HEK293 (cell line): ENCODE measurements at regions not wholly inside any gene's neighbourhood (a gene's known extent, or its start where the extent isn't known, plus 50 kb on each side); places are given as distances from the start of the nearest gene placed in this dataset.

ENCODE experiments used
- CTCF ChIA-PET: fragments of 350-600 bp; formaldehyde crosslinking; extraction: SDS; loops from one replicate; lab custom pipeline; 2021; ENCODE audit warnings: antibody characterized with exemption; lab: Yijun Ruan, JAX
- POLR2A ChIA-PET: fragments of 300-600 bp; formaldehyde crosslinking; extraction: SDS; loops from one replicate; lab custom pipeline; 2020; ENCODE audit warnings: antibody characterized with exemption, inconsistent platforms; lab: Yijun Ruan, JAX
- H3K27ac ChIP-seq: fragments of 200-500 bp; sonication (Bioruptor generic); 2 replicates; pipeline ENCODE4 v1.5.1; 2014; ENCODE audit warnings: low read depth, low read length, control low read depth, inconsistent platforms; ENCODE audit errors: extremely low read depth
- H3K36me3 ChIP-seq, 2 experiments: fragments of 200-500 bp in 1 of 2; sonication (Bioruptor generic) in 1 of 2; 1 replicate in 1 of 2; 2 replicates in 1 of 2; pipeline ENCODE4 v1.5.1; 2014 to 2017; ENCODE audit warnings: inconsistent platforms in 2 of 2, low read length in 2 of 2; ENCODE audit not compliant: control insufficient read depth in 2 of 2, insufficient read depth in 1 of 2
- H3K4me1 ChIP-seq: fragments of 200-500 bp; sonication (Bioruptor generic); 2 replicates; pipeline ENCODE4 v1.5.1; 2014; ENCODE audit warnings: mild to moderate bottlenecking, low read length, inconsistent platforms; ENCODE audit not compliant: control insufficient read depth, insufficient read depth
- H3K4me3 ChIP-seq: 2 replicates; pipeline ENCODE4 v1.5.1; 2011; ENCODE audit warnings: low read depth, mild to moderate bottlenecking, control low read depth, low read length, moderate library complexity
- H3K9me3 ChIP-seq: fragments of 200-500 bp; sonication (Bioruptor generic); 2 replicates; pipeline ENCODE4 v1.5.1; 2014; ENCODE audit warnings: low read depth, low read length, inconsistent platforms; ENCODE audit not compliant: control insufficient read depth, insufficient read depth
- EGR2 ChIP-seq: fragments of 450-650 bp; formaldehyde crosslinking; IDR thresholded peaks from 2 replicates; pipeline ENCODE4 v1.5.1; 2016; ENCODE audit warnings: low read depth, missing biosample characterization, missing genetic modification characterization
- HIC1 ChIP-seq: fragments of 450-650 bp; formaldehyde crosslinking; IDR thresholded peaks from 2 replicates; pipeline ENCODE4 v1.5.1; 2016; ENCODE audit warnings: missing biosample characterization, missing genetic modification characterization
- HOXA7 ChIP-seq: sonication (generic); formaldehyde crosslinking; IDR thresholded peaks from 2 replicates; pipeline ENCODE4 v1.8.1; 2022; ENCODE audit warnings: missing genetic modification reagents, borderline replicate concordance
- KLF9 ChIP-seq: fragments of 450-650 bp; formaldehyde crosslinking; IDR thresholded peaks from 2 replicates; pipeline ENCODE4 v1.5.1; 2016; ENCODE audit warnings: missing biosample characterization, missing genetic modification characterization, low read depth
- RBAK ChIP-seq: fragments of 450-650 bp; formaldehyde crosslinking; IDR thresholded peaks from 2 replicates; pipeline ENCODE4 v1.5.1; 2016; ENCODE audit warnings: missing biosample characterization, missing genetic modification characterization
- TCF7L2 ChIP-seq: IDR thresholded peaks from 2 replicates; pipeline ENCODE4 v1.6.1; 2011; ENCODE audit warnings: low read depth, mild to moderate bottlenecking, inconsistent platforms, low read length, moderate library complexity, borderline replicate concordance
- ZNF155 ChIP-seq: fragments of 450-650 bp; formaldehyde crosslinking; IDR thresholded peaks from 2 replicates; pipeline ENCODE4 v1.5.1; 2016; ENCODE audit warnings: missing biosample characterization, missing genetic modification characterization
- ZNF366 ChIP-seq: fragments of 450-650 bp; formaldehyde crosslinking; conservative IDR thresholded peaks from 2 replicates; pipeline ENCODE4 v1.5.1; 2016; ENCODE audit warnings: missing biosample characterization, missing genetic modification characterization
- ZNF449 ChIP-seq: fragments of 450-650 bp; formaldehyde crosslinking; IDR thresholded peaks from 2 replicates; pipeline ENCODE4 v1.5.1; 2017; ENCODE audit warnings: missing biosample characterization, mild to moderate bottlenecking, missing genetic modification characterization, moderate library complexity
- ZNF555 ChIP-seq: fragments of 450-650 bp; formaldehyde crosslinking; conservative IDR thresholded peaks from 2 replicates; pipeline ENCODE4 v1.5.1; 2017; ENCODE audit warnings: missing biosample characterization, mild to moderate bottlenecking, missing genetic modification characterization, inconsistent platforms
- ZNF639 ChIP-seq: fragments of 450-650 bp; formaldehyde crosslinking; IDR thresholded peaks from 2 replicates; pipeline ENCODE4 v1.5.1; 2016; ENCODE audit warnings: missing biosample characterization, missing genetic modification characterization
- ZNF664 ChIP-seq: fragments of 450-650 bp; formaldehyde crosslinking; IDR thresholded peaks from 2 replicates; pipeline ENCODE4 v1.5.1; 2016; ENCODE audit warnings: missing biosample characterization, missing genetic modification characterization
- ZNF777 ChIP-seq: fragments of 450-650 bp; formaldehyde crosslinking; IDR thresholded peaks from 2 replicates; pipeline ENCODE4 v1.5.1; 2017; ENCODE audit warnings: missing biosample characterization, missing genetic modification characterization, borderline replicate concordance
- ZSCAN4 ChIP-seq: fragments of 450-650 bp; formaldehyde crosslinking; IDR thresholded peaks from 2 replicates; pipeline ENCODE4 v1.5.1; 2017; ENCODE audit warnings: missing biosample characterization, missing genetic modification characterization
- TF ChIP-seq, protein P1 (sequence below): IDR thresholded peaks from 2 replicates; pipeline ENCODE4 v1.6.1; 2011; ENCODE audit warnings: mild to moderate bottlenecking, low read depth, low read length, borderline replicate concordance
- TF ChIP-seq, protein P2 (sequence below): fragments of 450-650 bp; formaldehyde crosslinking; IDR thresholded peaks from 2 replicates; pipeline ENCODE4 v1.5.1; 2016; ENCODE audit warnings: missing biosample characterization, missing genetic modification characterization

- no peaks in the 10 kb centered on the region for H3K9me3 ChIP-seq
- H3K4me3 ChIP-seq, result no peak overlapping the region
- CTCF ChIA-PET, result no interaction called here
- H3K27ac ChIP-seq, result no peak overlapping the region
- TF ChIP-seq KLF9 (tag by site-specific recombination), result no peak
- TF ChIP-seq ZNF366 (tag by site-specific recombination), result no peak
- TF ChIP-seq ZNF639 (tag by site-specific recombination), result no peak
- TF ChIP-seq RBAK (tag by site-specific recombination), result no peak
- TF ChIP-seq ZNF449 (tag by site-specific recombination), result no peak
- TF ChIP-seq, protein P1, sequence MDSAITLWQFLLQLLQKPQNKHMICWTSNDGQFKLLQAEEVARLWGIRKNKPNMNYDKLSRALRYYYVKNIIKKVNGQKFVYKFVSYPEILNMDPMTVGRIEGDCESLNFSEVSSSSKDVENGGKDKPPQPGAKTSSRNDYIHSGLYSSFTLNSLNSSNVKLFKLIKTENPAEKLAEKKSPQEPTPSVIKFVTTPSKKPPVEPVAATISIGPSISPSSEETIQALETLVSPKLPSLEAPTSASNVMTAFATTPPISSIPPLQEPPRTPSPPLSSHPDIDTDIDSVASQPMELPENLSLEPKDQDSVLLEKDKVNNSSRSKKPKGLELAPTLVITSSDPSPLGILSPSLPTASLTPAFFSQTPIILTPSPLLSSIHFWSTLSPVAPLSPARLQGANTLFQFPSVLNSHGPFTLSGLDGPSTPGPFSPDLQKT, result no peak
- no peak for TF ChIP-seq ZNF155 (tag by site-specific recombination)
- no peak for TF ChIP-seq EGR2
- TF ChIP-seq, protein P2, sequence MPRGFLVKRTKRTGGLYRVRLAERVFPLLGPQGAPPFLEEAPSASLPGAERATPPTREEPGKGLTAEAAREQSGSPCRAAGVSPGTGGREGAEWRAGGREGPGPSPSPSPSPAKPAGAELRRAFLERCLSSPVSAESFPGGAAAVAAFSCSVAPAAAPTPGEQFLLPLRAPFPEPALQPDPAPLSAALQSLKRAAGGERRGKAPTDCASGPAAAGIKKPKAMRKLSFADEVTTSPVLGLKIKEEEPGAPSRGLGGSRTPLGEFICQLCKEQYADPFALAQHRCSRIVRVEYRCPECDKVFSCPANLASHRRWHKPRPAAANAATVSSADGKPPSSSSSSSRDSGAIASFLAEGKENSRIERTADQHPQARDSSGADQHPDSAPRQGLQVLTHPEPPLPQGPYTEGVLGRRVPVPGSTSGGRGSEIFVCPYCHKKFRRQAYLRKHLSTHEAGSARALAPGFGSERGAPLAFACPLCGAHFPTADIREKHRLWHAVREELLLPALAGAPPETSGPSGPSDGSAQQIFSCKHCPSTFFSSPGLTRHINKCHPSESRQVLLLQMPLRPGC (tag by site-specific recombination), result no peak
- no peak for TF ChIP-seq HOXA7 (CRISPR knock-in tag)
- TF ChIP-seq ZSCAN4 (tag by site-specific recombination), result no peak
- TF ChIP-seq TCF7L2, result no peak
- TF ChIP-seq ZNF664 (tag by site-specific recombination), result no peak
- TF ChIP-seq ZNF555 (tag by site-specific recombination), result no peak
- TF ChIP-seq HIC1 (tag by site-specific recombination), result no peak
- no peak for TF ChIP-seq ZNF777
- H3K36me3 ChIP-seq, result no peaks in the 10 kb centered on the region
- POLR2A ChIA-PET, result no interaction called here
- H3K4me1 ChIP-seq, result no peaks in the 10 kb centered on the region; the same call in 1 of the 2 replicates
These were observed 231.0 kb upstream of the GRAMD2B start for GRCh38 chr5:126192226-126192625.
